HCEC 1CT (cell line): ENCODE measurements at regions not wholly inside any gene's neighbourhood (a gene's known extent, or its start where the extent isn't known, plus 50 kb on each side); places are given as distances from the start of the nearest gene placed in this dataset.
"Not testable (repeated sequence)": the region's sequence is repeated elsewhere in the genome, so short reads cannot be mapped to it uniquely, and the experiment has no call there.

Experiments used
- DNase-seq: peaks from one replicate; pipeline ENCODE4 v3.0.0-alpha.2; 2017

GRCh38 chr2:2614452-2614851 lies 283.4 kb upstream of the MYT1L start:
- no peak for DNase-seq

- DNase-seq = peak; percentile 2
Measured at GRCh38 chr2:2613279-2614199, 282.5 kb upstream of the MYT1L start.

- DNase-seq = no peak
Measured at GRCh38 chr2:2610751-2611150, 279.7 kb upstream of the MYT1L start.

GRCh38 chr2:2600366-2600765 lies 269.3 kb upstream of the MYT1L start:
- DNase-seq = no peak

- no peak for DNase-seq
Measured at GRCh38 chr2:2599441-2599840, 268.4 kb upstream of the MYT1L start.

- no peak for DNase-seq
Measured at GRCh38 chr2:2597712-2598111, 266.6 kb upstream of the MYT1L start.

- no peak for DNase-seq
Measured at GRCh38 chr2:2591542-2591940, 260.5 kb upstream of the MYT1L start.

- no peak for DNase-seq
Measured at GRCh38 chr2:2590841-2591541, 259.9 kb upstream of the MYT1L start.

GRCh38 chr2:2590141-2590540 lies 259.1 kb upstream of the MYT1L start:
- no peak for DNase-seq

GRCh38 chr2:2588777-2589176 lies 257.7 kb upstream of the MYT1L start:
- no peak for DNase-seq

GRCh38 chr2:2587354-2587753 lies 256.3 kb upstream of the MYT1L start:
- DNase-seq = no peak

- DNase-seq = no peak
Measured at GRCh38 chr2:2586931-2587330, 255.9 kb upstream of the MYT1L start.

- DNase-seq = no peak
Measured at GRCh38 chr2:2586068-2586776, 255.1 kb upstream of the MYT1L start.

- DNase-seq = no peak
Measured at GRCh38 chr2:2582998-2583545, 252.0 kb upstream of the MYT1L start.

- no peak for DNase-seq
Measured at GRCh38 chr2:2581331-2582159, 250.5 kb upstream of the MYT1L start.

GRCh38 chr2:2580841-2581240 lies 249.8 kb upstream of the MYT1L start:
- DNase-seq = not testable (repeated sequence)

- no peak for DNase-seq
Measured at GRCh38 chr2:2580341-2580740, 249.3 kb upstream of the MYT1L start.

- DNase-seq = no peak
Measured at GRCh38 chr2:2579814-2580213, 248.7 kb upstream of the MYT1L start.

GRCh38 chr2:2577407-2577831 lies 246.3 kb upstream of the MYT1L start:
- DNase-seq = no peak

GRCh38 chr2:2575870-2576386 lies 244.9 kb upstream of the MYT1L start:
- no peak for DNase-seq

GRCh38 chr2:2575181-2575577 lies 244.1 kb upstream of the MYT1L start:
- no peak for DNase-seq
